NCI-H187 (cell line): ENCODE measurements at regions not wholly inside any gene's neighbourhood (a gene's known extent, or its start where the extent isn't known, plus 50 kb on each side); places are given as distances from the start of the nearest gene placed in this dataset.

ENCODE experiments used
- DNase-seq, 2 experiments: peaks; one replicate each; lab custom pipeline; 2025; lab: John Stamatoyannopoulos, UW

DNA sequence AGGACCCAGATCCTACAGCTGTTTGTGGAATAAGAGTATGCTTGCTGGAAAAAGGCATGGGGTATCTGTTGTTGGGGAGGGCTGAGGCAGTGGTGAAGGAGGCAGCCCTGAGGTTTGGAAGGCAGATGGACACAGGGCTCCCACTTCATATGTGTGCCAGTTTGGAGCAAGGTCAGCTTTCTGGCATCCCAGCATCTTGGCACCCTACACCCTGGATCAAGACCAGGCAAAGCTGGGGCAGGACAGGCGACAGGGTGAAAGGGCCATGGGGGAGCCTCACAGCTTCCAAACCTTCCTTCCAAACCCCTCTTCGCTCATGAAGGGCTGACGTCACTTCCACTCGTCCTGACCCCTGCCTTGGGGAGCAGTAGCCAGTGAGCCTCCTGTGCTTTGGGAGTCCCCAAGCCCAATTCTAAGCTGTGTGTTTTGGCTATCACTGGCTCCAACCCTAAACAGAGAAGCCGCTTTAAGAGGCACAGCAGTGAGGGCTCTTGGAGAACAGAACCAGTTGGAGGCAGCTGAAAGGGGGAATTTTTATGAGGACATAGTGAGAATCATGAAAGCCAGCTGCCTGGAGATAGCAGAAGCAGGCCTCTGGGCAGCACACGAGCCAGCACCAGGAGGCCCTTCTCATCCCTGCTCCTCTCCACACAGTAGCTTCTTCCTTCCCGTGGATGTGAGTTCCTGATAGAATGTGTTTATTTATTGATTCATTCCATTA lies 448.6 kb upstream of the CDH4 start:
- no peak for DNase-seq

DNA sequence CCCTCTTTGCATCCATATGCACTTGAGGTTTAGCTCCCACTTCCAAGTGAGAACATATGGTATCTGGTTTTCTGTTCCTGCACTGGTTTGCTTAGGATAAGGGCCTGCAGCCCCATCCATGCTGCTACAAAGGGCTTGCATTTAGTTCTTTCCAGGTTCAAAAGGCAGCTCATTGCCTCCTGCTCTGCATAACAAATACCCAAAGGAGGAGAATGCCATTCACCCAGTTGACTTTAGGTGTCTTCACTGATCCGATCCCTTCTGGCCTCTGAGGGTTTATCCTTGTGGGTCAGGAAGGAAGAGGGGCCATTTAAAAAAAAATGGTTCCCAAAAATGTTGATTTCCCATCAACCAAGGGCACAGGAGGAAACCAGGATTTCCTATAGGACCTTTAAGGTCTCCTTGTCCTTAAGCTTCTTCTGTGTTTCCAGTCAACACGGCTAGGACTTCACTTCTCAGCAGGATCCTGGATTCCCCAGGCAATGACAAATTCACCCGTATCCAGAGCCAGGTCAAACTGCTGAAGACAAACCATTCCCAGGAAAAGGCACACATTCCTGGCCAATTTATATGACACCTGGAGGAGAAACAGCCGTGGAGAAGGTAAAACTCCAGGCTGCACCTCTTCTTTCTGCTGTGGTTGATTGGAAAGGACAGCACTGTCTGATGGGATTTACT lies 447.7 kb upstream of the CDH4 start:
- DNase-seq: no peak

DNA sequence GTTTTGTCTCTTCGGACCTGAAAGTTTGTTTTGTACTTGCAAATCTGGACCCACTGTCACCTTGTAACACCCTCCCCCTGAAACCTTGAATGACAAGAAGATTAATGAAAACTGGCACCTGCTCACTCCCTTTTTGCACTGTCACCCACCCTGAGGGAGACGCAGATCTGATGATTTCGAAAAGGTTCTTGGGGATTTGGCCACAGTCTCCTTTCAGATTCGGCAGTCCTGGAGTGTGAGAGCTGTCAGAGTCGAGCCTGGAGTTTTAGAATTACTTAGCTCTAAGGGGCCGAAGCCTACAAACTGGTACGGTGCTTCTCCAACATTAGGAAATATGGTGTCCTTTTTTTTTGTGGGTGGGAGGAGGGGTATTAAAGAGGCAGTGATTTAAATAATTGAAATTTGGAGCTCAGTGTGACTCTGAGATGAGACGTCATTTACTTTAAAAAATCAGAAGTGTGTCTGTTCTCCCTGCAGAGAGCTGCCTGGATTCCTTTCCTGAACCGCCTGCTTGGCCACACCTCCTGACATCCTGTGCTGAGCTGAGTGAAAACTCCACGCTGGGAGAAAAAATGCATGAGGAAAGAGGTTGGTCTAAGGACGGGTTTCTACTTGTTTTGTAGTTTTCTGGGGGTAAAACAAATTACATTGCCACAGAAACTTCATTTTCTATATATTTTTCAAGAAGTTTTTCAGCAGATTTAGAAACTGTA lies 447.0 kb upstream of the CDH4 start:
- DNase-seq: no peak

DNA sequence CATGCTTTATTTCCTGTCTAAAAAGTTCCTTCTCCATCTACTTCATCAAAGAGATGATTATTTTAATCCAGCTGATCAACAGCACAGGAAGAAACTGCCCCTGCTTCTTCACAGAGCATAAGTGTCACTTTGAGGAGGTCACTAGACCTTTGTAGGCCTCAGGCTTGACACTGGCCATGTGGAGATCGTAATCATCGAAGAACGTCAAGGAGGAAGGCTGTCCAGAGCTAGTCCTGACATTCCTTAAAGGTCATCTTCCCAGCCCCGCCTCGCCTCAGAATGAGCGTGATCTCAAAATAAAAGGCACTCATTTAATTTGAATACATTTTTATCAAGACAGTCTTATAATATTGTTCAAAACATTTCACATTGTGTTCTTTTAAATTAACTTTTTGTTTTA lies 445.7 kb upstream of the CDH4 start:
- no peak for DNase-seq

DNA sequence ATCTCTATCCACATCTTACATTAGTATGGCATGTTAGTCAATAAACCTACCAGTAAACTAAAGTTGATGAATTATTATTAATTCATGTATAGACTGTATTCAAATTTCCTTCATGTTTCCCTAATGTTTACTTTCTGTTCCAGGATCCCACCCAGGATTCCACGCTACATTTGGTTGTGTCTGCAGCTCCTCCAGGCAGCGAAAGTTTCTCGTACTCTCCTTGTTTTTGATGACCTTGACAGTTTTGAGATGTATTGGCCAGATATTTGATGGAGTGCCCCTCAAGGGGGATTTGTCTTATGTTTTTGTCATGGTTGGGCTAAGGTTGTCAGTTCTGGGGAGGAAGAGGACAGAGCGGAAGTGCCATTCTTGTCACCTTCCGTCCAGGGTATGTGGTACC lies 445.2 kb upstream of the CDH4 start:
- DNase-seq: no peak

DNA sequence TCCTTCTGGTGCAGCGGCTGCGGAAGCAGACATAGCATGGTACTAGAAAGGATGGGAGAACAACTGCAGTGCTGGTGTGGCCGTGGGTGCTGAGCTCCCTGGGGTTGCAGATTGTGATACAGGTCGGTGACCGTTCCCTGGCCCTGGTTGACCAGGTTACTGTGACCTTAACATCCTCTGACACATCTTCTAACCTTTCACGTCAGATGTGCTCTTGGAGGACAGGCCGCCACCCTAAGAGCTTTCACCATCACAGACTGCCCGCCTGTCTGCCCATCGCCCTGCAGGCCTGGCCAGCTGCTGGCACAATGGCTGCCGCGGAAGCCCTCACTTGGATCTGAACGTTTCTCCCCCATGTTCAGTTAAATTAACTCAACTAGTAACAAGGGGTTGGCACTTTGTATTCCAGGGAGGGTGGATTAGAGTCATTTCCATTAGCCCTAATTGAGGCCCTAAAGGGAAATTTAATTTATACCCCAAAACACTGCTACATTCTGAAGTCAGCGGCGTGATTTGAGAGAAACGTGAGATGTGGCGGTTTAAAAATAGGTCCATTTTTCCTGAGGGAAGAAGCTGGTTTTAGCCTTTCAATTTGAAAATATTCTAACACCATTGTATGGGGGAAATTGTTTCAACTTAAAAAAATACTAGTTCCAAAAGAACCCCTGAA lies 443.9 kb upstream of the CDH4 start:
- DNase-seq: no peak

DNA sequence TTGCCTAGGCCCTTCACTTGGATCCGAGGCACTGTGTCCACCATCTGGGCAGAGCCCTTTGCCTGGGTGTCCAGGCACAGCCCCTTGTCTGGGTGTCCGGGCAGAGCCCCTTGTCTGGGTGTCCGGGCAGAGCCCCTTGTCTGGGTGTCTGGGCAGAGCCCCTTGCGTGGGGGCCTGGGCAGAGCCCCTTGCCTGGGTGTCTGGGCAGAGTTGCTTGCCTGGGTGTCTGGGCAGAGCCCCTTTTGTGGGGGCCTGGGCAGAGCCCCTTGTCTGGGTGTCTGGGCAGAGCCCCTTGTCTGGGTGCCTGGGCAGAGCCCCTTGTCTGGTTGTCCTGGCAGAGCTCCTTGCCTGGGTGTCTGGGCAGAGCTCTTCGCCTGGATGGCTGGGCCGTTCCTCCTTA lies 443.4 kb upstream of the CDH4 start:
- no peak for DNase-seq

DNA sequence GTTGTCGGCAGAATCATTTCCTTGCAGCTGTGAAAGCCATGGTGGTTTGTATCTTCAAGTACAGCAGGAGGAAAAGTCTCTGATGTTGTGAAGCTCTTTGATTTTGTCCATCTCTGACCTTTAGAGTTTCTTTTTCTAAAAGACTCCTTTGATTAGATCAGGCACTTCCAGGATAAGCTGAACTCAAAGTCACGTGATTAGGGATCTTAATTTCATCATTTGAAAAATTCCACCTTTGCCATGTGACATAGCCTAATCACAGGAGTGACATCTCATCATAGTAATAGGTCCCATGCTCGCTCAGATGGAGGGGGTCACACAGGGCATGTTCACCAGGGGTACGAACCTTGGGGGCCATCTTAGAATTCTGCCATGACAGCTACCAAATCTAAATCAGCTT lies 441.5 kb upstream of the CDH4 start:
- DNase-seq: no peak

DNA sequence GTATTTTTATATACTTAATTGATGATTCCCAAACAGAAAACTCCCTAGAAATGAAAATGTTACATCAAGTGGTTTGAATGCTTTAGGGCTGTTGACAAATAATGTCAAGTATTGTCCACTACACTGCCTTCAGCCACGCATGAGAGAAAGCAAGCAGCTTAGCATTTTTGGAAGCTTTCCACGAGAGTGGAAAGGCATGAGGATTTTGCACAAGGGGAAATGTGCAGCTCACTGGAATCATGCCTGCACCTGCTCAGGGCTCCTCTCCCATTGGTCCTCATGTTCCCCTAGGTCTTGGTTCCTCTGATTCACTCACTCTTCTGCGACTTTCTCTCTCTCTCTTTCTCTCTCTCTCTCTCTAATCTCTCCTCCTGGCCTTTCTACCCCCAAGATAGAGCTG lies 439.5 kb upstream of the CDH4 start:
- no peak for DNase-seq

DNA sequence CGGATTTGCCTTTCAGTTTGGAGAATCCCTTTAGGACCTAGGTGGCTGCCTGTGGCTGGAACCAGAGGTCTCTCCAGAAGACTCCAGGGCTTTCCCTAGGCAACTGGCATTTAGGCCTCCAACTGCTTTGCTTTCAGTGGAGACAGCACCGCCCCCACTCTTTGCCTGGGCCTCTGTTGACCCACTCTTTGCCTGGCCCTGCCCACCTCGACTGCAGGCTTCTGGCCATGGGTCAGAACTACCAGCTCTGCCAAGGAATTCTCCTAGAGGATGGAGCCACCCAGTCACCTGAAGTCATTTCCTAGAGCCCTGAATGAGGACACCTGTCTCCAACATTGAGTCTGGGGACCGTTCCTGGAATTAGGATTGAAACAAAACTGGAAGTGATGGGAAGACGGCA lies 439.0 kb upstream of the CDH4 start:
- no peak for DNase-seq

DNA sequence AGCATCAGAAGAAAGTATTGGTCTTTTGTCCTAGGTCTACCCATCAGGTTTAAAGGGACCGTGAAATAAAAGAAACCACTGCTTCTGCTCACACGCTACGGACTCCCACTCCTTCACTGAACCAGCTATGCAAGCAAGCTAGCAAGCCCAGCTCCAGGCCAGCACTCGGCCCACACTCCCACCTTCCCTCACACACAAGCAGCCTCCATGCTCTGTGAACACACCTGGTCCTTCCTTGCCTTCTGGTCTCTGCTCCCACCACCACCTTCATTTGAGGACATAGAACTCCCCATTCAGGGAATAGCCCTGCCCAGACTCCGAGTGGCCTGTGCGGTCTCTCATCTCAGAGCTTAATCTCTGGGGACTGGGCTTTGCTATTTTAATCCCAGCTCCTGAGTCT lies 436.4 kb upstream of the CDH4 start:
- DNase-seq: no peak

DNA sequence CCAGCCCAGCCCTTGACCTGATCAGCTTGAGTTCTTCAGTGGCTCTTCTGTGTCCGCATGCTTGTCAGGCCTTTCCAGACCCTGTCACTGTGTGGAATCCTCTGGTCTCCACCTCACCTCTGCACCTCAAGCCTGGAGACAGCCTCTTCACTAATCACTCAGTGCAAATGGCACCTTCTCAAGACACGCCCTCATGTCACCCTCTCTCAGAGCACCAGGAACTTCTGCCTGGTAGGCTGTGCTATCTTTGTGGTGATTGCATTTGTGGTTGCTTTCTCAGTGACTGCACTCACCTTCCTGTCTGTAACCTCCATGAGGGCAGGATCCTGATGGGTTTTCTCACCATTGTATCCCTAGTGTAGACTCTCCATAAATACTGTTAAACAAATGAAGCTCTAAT lies 435.2 kb upstream of the CDH4 start:
- no peak for DNase-seq

DNA sequence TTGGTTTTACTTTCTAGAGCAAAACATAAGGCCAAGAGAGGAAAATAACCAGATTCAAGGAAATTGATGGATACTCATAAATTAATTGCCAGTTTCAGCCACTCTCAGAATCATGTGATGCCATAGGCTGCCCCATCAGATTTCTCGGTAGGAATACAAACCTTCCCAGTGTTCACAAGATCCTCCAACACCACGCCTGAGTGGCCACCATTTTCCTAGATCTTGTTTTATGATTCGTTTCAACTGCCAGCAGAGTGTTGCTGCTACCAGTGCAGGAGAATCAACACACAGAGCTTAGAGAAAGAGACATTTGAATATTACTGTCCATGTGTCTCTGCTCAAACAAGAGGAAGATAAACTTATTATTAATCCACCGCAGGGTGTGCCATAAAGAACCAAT lies 434.2 kb upstream of the CDH4 start:
- DNase-seq: no peak

DNA sequence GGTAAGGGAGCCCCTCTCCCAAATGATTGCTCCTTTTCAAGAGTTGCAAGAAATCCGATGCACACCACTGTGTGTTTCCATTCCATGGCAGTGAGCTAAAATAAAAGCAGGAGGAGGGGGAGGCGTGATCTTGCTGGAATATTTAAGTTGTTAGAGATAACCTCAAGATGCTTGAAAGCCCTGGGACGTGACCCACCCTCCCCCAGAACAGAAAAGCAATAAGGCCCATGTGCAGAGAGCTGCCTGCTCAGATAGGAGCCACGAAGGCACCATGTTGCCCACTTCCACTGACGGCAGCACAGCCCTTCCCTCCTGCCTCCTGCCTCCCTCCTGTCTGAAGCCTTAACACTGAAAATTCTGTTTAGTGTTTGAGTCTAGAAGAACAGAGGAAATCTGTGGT lies 432.6 kb upstream of the CDH4 start:
- no peak for DNase-seq

DNA sequence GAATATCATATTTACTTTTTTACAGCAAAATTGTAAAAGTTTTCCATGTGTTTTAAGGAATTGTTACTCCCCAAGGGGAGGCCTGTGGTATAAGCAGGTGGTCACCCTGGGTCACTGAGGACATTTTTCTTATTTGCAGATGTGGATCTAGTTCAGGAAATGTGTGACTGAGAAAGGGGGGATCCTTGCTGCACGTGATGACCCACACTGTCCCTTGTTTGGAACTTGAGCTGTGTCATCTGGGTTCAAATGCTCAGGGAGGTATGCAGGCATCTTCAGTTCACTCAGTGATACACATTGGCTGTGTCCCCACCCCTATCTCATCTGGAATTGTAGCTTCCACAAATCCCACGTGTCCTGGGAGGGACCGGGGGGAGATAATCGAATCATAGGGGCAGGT lies 431.9 kb upstream of the CDH4 start:
- DNase-seq: no peak

DNA sequence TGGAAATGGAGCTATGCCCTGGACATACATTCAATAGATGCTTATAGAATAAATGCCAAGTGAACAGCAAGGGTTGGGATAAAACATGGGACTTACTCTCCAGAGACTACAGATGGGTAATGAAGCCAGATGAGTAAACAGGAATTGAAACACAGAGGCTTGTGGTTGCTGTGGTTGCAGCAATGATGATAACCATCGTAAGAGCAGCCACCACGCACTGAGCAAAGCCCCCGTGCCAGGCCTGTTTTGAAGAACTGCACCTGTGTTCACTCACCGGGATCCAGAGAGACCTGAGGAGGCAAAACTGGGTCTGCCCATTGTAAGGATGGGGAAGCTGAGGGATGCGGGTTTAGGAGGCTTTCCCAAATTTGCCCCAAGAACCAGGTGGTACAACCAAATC lies 431.1 kb upstream of the CDH4 start:
- DNase-seq: no peak

DNA sequence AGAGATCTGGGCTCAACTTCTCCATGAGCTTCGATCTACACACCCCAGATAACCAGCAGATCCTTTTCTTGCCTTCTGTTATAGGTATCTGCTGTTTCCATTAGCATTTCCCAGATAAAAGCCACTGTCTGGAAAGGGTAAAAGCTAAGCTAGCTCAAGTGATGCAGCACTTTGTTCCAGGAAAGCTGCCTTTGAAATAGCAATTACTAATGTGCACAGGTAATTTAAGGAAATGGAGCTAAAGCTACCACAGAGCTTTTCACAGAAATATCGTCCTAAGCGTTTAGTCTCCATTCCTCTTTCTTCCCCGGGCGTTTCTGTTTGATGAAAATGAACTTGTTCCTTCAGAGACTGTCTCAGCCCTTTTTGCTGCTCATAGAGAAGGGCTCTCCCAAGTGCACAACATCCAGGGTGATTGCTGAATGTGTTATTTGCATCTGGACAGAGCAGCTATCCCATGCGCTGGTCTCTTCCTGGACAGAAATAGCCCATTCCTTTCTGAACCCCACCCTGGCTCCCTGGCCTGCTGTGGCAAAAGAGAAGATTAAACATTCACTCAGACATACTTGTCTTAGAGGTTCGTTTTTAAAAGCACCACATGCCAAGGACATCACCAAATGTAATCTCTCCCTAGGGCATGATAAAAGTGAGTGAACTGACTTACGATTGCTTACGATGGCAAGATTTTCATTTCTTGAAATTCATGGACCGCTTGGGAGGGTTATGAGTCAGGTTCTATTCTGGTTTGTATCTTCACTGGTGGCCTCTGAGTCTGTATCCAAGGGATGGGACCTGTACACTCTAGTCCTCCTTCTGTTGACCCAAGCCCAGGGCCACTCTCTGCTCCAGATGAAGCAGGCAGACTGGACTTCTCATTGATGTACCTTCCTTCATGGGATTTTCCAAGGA lies 429.1 kb upstream of the CDH4 start:
- no peak for DNase-seq

DNA sequence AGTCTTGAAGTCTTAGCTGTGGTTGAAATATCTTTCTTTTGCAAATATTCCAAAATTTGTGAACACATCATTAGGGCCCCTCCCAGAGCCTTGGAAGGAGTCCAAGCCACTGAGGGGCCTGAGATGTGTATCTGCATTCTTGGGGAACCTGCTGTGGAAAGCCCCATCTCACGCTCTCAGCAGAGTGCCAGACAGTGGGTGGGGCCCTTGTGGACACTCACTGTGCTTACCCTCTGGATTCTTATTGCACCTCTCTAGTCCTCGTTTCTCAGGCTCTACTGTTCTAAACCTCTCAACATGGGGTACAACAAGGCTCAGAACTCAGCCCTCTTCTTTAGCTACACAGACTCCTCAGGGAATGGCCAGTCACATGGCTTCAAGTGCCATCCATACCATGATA lies 416.2 kb upstream of the CDH4 start:
- no peak for DNase-seq

DNA sequence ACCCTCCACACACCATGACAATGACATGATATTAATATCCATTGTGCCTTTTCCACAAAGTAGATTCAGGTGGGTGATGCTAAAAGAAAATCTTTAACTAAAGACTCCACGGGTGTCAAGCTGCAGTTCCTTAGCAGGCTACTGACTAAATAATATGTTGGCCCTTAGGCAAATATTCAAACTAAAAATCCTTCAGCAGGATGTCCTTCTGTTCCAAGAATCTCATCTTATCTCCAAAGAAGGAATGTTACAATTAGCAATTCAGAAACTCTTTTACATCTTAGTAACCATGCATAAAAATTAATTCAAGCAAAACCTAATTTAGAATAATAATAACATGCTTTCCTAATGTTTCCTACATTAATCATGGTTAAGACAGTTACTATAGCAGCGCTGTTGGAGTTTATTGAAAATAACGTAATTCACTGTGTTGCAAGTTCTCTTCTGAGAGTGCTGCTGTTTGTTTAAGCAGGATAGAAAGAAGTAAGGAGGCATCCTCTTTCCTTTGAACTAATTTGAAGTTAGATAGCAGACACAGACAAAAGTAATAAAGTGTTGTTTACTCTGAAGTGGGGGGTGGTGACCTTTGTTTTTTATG lies 414.8 kb upstream of the CDH4 start:
- no peak for DNase-seq

DNA sequence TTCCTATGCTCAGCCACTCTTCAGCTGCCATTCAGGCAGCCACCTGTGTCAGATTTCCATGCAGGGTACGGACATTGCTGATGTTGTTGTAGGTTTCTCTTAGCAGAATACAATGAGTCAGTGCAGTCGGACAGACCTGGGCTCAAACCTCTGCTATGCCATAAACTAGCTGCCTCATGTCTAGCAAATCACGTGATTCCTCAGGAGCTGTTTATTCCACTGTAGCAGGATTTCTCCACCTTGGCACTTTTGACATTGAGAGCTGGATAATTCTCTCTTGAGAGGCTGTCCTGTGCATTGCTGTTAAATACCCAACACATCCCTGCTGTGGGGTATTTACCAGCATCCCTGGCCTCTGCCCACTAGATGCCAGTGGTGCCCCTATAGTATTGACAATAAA lies 413.8 kb upstream of the CDH4 start:
- no peak for DNase-seq

DNA sequence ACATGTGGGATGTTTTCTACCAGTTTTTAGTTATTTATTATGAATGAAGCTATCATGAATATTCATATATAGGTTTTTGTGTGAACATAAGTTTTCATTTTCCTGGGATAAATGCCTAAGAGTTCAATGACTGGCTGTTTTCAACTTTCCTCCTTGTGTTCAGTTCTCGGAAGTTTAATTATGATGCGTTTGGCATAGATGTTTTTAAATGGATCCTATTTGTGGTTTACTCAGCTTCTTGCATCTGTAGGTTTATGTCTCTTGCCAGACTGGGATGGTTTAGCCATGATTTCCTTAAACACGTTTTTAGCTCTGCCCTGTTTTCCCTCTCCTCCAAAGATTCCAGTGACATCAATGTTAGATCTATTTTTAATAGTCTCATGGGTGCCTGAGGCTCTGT lies 411.1 kb upstream of the CDH4 start:
- no peak for DNase-seq
